PC-9 (cell line): ENCODE measurements at regions not wholly inside any gene's neighbourhood (a gene's known extent, or its start where the extent isn't known, plus 50 kb on each side); places are given as distances from the start of the nearest gene placed in this dataset.

ENCODE experiments used
- BruUV-seq: library from RNA; stranded (reverse); fragments of 400-500 nt; replicated peaks from 2 replicates; lab custom pipeline; 2021; lab: Mats Ljungman, UMichigan
- CTCF ChIA-PET: fragments of 300-600 bp; sonication (Branson Sonifier 250); formaldehyde crosslinking; loops from one replicate; lab custom pipeline; 2022; ENCODE audit warnings: antibody characterized with exemption; lab: Charles Lee
- POLR2A ChIA-PET: fragments of 300-600 bp; sonication (Branson Sonifier 250); formaldehyde crosslinking; loops from one replicate; lab custom pipeline; 2022; ENCODE audit warnings: antibody characterized with exemption; ENCODE audit not compliant: unreplicated experiment; lab: Charles Lee
- DNase-seq, 2 experiments: peaks; one replicate each; pipeline versions ENCODE4 v3.0.0 to v3.0.0-alpha.2; 2015 to 2022; ENCODE audit warnings: mixed read lengths in 1 of 2
- H2AFZ ChIP-seq: fragments of 200-600 bp; sonication (generic); 2 replicates; pipeline ENCODE4 v1.8.1; 2017; ENCODE audit warnings: antibody characterized with exemption
- H3F3A ChIP-seq: fragments of 200-600 bp; sonication (generic); 2 replicates; pipeline ENCODE4 v1.8.1; 2017; ENCODE audit warnings: antibody characterized with exemption, mild to moderate bottlenecking, low read depth; ENCODE audit not compliant: insufficient read depth
- H3K27ac ChIP-seq: fragments of 200-600 bp; sonication (generic); 2 replicates; pipeline ENCODE4 v1.6.1; 2016; ENCODE audit warnings: mixed run types
- H3K27me3 ChIP-seq: fragments of 200-600 bp; sonication (generic); 2 replicates; pipeline ENCODE4 v1.6.1; 2016; ENCODE audit warnings: low read depth, mixed run types; ENCODE audit not compliant: insufficient read depth
- H3K36me3 ChIP-seq: fragments of 200-600 bp; sonication (generic); 2 replicates; pipeline ENCODE4 v1.6.1; 2016; ENCODE audit warnings: low read depth, mixed run types
- H3K4me1 ChIP-seq: fragments of 200-600 bp; sonication (generic); replicated peaks from 2 replicates; pipeline ENCODE4 v1.6.1; 2016; ENCODE audit warnings: mixed run types; ENCODE audit not compliant: insufficient read depth
- H3K4me2 ChIP-seq: fragments of 200-600 bp; sonication (generic); 2 replicates; pipeline ENCODE4 v1.6.1; 2017; ENCODE audit warnings: mixed run types
- H3K4me3 ChIP-seq: fragments of 200-600 bp; sonication (generic); 2 replicates; pipeline ENCODE4 v1.6.1; 2016; ENCODE audit warnings: mixed run types
- H3K79me2 ChIP-seq: fragments of 200-600 bp; sonication (generic); 2 replicates; pipeline ENCODE4 v1.6.1; 2017; ENCODE audit warnings: low read depth, mixed run types
- H3K9me2 ChIP-seq: fragments of 200-600 bp; sonication (generic); 2 replicates; pipeline ENCODE4 v1.8.1; 2017; ENCODE audit warnings: mild to moderate bottlenecking; ENCODE audit not compliant: insufficient read depth
- H3K9me3 ChIP-seq: fragments of 200-600 bp; sonication (generic); 2 replicates; pipeline ENCODE4 v1.8.1; 2016; ENCODE audit warnings: low read depth; ENCODE audit not compliant: insufficient read depth
- H4K20me1 ChIP-seq: fragments of 200-600 bp; sonication (generic); 2 replicates; pipeline ENCODE4 v1.8.1; 2017; ENCODE audit not compliant: insufficient read depth
- EZH2 ChIP-seq: fragments of 200-600 bp; sonication (generic); IDR thresholded peaks from 2 replicates; pipeline ENCODE4 v1.8.0; 2017; ENCODE audit warnings: antibody characterized with exemption, low read depth
- intact Hi-C: fragments of 100-400 bp; cut with micrococcal nuclease; formaldehyde crosslinking; loops from one replicate; pipeline ENCODE4 v1.10.0; 2022; ENCODE audit not compliant: unreplicated experiment
- TF ChIP-seq, protein P1 (sequence below): fragments of 200-600 bp; sonication (generic); conservative IDR thresholded peaks from 2 replicates; pipeline ENCODE4 v1.6.1; 2017; ENCODE audit warnings: mixed run types, antibody characterized with exemption, mild to moderate bottlenecking, moderate library complexity

DNA sequence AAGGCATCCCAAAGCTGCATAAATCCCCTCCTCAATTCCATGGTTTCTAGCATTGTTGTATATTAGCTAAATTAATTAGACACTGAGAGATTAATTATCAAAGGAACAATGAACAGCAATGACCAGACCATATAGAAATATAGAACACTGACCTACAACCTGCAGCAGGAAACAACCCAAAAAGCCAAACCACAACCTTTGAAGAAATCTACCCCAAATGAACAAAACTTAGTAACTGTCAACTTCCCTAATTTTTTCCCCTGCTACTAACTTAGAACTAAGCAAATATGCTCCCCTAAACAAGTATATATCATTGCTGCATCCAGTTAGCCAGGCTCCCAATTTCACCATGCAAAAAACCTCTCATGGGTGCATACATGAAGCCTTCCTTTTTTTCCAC lies 268.0 kb upstream of the ANO3 start:
- Histone ChIP-seq H3K9me3 (no peaks in the 10 kb centered on the region), H3K4me2 (no peak overlapping the region), H3K27me3 (no peaks in the 10 kb centered on the region), H4K20me1 (no peaks in the 10 kb centered on the region), H3K4me3 (no peak overlapping the region), H3K4me1 (no peaks in the 10 kb centered on the region), H3K27ac (no peak overlapping the region), H3F3A (no peaks in the 10 kb centered on the region), H3K79me2 (no peaks in the 10 kb centered on the region), H2AFZ (no peak overlapping the region), H3K36me3 (no peaks in the 10 kb centered on the region), H3K9me2 (no peaks in the 10 kb centered on the region)
- no peak for TF ChIP-seq EZH2
- TF ChIP-seq, protein P1, sequence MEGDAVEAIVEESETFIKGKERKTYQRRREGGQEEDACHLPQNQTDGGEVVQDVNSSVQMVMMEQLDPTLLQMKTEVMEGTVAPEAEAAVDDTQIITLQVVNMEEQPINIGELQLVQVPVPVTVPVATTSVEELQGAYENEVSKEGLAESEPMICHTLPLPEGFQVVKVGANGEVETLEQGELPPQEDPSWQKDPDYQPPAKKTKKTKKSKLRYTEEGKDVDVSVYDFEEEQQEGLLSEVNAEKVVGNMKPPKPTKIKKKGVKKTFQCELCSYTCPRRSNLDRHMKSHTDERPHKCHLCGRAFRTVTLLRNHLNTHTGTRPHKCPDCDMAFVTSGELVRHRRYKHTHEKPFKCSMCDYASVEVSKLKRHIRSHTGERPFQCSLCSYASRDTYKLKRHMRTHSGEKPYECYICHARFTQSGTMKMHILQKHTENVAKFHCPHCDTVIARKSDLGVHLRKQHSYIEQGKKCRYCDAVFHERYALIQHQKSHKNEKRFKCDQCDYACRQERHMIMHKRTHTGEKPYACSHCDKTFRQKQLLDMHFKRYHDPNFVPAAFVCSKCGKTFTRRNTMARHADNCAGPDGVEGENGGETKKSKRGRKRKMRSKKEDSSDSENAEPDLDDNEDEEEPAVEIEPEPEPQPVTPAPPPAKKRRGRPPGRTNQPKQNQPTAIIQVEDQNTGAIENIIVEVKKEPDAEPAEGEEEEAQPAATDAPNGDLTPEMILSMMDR, result no peak
- BruUV-seq, result no TSS peak
- intact Hi-C loops, result no loop called here
- ChIA-PET CTCF (no interaction called here), POLR2A (interaction anchor here (0.7 kb wide), 1 partner anchor 78 kb away, joined by 4 read pairs; no protein-coding TSS in a partner anchor)
- no peak for DNase-seq

DNA sequence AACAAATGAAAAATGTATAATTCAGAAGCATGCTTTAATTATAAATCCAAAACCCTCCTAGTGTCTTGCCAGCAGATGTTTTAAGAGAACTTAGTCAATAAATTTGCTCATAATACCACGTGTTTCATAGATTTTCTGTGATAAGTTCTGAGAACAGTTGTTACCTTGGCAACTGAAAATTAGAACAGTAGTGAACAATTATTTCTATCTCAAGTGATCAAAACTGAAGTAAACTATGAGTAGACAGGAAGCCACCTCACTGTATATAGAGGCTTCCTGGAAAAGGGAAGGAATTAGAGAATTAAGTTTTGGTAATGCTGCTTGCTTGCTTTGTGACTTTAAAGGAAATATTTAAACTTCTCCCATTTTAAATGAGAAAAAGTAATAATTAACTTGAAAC lies 266.0 kb upstream of the ANO3 start:
- BruUV-seq, result no TSS peak
- H3K27ac ChIP-seq, result no peak overlapping the region

DNA sequence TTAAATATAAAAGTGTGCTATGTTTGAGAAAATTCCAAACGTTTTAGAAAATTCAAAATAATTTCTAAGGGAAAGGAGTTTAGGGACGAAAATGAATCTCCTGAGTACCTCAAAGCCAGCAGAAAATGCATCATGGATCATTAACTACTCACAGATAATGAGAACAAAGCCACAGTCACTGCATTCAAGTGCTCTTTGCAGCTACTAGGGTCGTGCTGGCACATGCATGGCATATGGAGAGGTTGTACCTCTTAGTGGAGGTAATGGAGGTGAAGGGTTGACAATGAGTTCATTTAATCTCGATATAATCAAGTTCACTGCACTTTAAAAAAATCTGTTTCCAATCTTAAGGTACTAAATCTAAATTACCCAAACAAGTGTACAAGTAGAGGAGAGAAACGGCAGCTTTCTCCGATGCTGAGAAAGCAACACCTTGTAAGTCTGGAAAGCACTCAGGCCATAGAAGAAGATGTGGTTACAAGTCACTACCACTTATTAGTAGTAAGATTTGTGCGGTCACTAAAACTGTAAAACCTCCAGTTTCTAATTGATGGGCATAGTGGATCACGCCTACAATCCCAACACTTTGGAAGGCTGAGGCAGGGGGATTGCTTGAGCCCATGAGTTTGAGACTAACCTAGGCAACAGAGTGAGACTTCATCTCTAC lies 261.1 kb upstream of the ANO3 start:
- Histone ChIP-seq H3F3A (no peaks in the 10 kb centered on the region), H3K4me3 (no peak overlapping the region), H3K4me2 (no peak overlapping the region), H2AFZ (0 out of 2 replicates have a peak overlapping the region, but pooled peaks have one; percentile 15), H3K36me3 (no peaks in the 10 kb centered on the region), H3K27me3 (no peaks in the 10 kb centered on the region), H3K27ac (no peak overlapping the region), H4K20me1 (no peaks in the 10 kb centered on the region), H3K79me2 (no peaks in the 10 kb centered on the region), H3K4me1 (no peaks in the 10 kb centered on the region), H3K9me3 (no peaks in the 10 kb centered on the region), H3K9me2 (0 out of 2 replicates have a peak, but pooled peaks cover 6% of the 10 kb centered on the region)
- BruUV-seq, result no TSS peak
- CTCF ChIA-PET, result no interaction called here
- intact Hi-C loops, result no loop called here
- no peak for DNase-seq
- POLR2A ChIA-PET, result no interaction called here
- TF ChIP-seq, protein P1, result no peak
- no peak for TF ChIP-seq EZH2

More for the DNA sequence above, 266.0 kb upstream of the ANO3 start:
- CTCF ChIA-PET, result no interaction called here
- H3K27me3 ChIP-seq, result no peaks in the 10 kb centered on the region
- 0 out of 2 replicates have a peak overlapping the region, but pooled peaks have one; percentile 43 for H2AFZ ChIP-seq
- DNase-seq, result no peak
- no peak overlapping the region for H3K4me3 ChIP-seq
- no peak overlapping the region for H3K4me2 ChIP-seq
- no peaks in the 10 kb centered on the region for H3F3A ChIP-seq
- no peak for TF ChIP-seq EZH2
- TF ChIP-seq, protein P1, result no peak
- no peaks in the 10 kb centered on the region for H3K79me2 ChIP-seq
- H3K9me3 ChIP-seq, result no peaks in the 10 kb centered on the region
- no peaks in the 10 kb centered on the region for H4K20me1 ChIP-seq
- intact Hi-C loops, result no loop called here
- POLR2A ChIA-PET, result interaction anchor here (0.7 kb wide), 2 partner anchors 198 to 226 kb away, joined by 3 read pairs; no protein-coding TSS in a partner anchor
- H3K36me3 ChIP-seq, result no peaks in the 10 kb centered on the region
- no peaks in the 10 kb centered on the region for H3K4me1 ChIP-seq
- no peaks in the 10 kb centered on the region for H3K9me2 ChIP-seq
